AML-193 (cell line): ENCODE measurements at regions not wholly inside any gene's neighbourhood (a gene's known extent, or its start where the extent isn't known, plus 50 kb on each side); places are given as distances from the start of the nearest gene placed in this dataset.
"Not testable (repeated sequence)": the region's sequence is repeated elsewhere in the genome, so short reads cannot be mapped to it uniquely, and the experiment has no call there.

Source experiments
- DNase-seq, 2 experiments: peaks; one replicate each; lab custom pipeline; 2025; lab: John Stamatoyannopoulos, UW

DNA sequence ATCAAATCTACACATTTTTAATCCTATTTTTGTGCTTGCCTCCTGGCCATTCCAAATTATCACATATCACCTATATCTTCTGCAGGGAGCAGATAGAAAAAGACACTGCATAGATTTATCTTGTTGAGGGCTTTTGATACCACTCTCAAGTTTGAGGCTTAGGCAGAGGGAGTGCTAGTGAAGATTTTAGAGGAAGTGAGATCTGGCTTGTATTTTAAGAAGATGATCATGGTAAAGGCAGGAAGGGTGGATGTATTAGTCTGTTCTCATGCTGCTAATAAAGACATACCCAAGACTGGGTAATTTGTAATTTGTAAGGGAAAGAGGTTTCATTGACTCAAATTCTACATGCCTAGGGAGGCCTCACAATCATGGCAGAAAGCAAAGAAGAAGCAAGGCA, 220.9 kb upstream of the TUT7 start:
- no peak for DNase-seq

DNA sequence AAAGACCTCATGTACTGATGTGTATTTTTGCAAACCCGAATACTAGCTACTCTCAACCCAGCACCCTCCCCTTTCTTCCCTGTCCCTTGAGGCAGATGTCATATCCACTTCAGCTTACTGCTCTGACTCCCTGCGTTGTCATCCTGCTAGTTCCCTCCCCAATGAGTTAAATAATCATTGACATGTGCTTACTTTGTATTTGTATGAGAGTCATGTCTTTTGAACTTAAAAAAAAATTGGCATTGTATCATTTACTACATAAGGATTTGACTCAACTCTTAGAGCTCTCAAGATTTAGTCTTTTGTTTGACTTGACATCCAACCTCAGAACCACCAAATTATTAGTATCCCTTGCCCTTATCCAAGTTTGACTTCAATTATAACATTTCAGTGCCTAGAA, 219.7 kb upstream of the TUT7 start:
- no peak for DNase-seq

DNA sequence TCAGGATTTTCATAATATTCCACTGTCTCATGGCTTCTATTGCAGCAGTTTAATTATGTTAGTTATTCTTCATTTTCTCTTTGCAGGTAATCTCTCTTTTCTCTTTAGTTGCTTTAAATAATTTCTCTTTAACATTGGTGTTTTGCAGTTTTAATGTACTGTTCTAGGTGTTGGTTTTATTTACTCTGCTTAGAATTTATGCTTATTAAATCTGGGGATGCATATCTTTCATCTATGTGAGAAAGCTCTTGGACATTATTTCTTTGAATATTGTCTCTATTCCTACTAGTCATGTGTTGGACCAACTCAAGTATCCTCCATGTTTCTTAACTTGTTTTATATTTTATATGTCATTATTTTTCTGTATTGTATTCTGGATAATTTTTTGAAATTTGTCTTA, 218.7 kb upstream of the TUT7 start:
- DNase-seq = no peak

DNA sequence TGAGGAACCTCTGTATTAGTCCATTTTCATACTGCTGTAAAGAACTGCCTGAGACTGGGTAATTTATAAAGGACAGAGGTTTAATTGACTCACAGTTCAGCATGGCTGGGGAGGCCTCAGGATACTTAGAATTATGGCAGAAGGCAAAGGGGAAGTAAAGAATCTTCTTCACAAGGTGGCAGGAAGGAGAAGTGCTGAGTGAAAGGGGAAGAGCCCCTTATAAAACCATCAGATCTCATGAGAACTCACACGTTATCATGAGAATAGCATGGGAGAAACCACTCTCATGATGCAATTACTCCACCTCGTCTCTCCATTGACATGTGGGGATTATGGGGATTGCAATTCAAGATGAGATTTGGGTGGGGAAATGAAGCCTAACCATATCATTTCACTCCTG, 211.4 kb upstream of the TUT7 start:
- not testable (repeated sequence) for DNase-seq

DNA sequence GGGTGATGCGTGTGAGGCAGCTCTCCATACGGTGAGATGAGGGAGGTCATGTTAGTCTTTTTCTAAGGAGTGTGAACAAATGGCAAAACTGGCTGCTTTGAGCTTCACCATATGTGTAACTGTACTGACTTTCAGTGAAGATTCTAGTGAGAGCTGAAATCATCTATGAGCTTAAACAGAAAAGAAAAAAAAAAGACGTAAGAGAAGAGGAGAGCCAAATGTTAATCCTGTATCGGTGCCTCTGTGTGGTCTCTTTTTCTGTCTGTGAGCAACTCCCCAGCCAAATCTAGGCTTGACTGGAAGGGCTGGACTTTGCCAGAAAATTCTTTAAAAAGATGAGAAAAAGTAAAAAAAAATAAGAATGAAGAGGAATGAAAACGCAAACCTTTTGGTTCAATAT, 209.7 kb upstream of the TUT7 start:
- DNase-seq = no peak

DNA sequence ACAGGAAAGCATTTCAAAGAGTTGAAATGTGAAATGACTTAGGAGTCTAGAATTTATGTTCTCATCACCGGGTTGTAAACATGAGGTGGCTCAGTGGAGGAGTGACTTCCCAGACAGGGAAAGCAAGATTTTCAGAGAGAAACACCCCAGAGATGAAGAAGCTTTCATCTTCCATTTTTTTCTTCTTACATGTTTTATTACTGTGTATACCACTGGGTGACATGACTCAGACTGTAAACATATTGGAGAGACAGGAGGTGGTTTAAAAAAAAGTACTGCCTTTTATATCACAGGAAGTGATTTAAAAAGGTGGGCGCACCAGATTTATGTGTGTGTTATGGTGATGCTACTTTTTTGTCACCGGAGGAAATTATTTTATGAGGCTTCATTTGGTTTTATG, 209.1 kb upstream of the TUT7 start:
- DNase-seq = no peak

DNA sequence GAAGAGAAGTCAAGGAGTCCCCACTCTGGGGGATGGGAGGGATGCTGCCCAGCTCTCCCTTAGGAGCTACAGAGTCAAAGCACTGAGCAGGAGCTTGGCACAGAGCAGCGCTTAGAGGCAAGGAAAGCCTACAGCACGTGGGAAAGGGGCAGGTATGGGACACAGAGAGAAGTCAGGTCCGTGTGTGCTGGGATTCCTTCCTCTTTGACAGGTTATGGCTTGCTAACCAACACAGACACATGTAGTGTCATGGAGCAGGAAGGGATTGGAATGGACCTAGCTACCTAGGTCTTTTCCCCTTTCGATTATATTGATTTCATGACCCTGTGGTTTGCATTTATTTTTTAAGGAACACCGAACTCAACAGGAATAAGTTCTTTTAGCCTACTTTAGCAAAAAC, 208.5 kb upstream of the TUT7 start:
- DNase-seq = no peak

DNA sequence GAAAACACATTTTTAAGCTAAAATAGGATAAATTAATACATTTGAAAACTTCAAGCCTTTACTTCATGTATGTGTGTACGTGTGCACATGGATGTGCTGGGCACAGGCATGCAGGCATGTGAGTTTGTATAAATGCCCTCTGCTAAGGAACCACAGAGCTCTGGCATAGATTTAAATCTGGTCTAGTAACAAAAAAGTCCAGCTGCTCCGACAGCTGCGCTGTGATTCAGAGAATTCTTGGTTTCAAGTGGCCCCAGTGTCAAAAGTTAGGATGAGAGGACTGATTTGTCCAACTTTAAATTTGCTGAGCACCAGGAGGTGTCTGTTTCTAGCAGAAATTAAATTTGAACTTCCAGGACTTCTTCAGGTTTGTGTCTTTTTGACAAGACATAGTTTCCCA, 203.7 kb upstream of the TUT7 start:
- DNase-seq = no peak

DNA sequence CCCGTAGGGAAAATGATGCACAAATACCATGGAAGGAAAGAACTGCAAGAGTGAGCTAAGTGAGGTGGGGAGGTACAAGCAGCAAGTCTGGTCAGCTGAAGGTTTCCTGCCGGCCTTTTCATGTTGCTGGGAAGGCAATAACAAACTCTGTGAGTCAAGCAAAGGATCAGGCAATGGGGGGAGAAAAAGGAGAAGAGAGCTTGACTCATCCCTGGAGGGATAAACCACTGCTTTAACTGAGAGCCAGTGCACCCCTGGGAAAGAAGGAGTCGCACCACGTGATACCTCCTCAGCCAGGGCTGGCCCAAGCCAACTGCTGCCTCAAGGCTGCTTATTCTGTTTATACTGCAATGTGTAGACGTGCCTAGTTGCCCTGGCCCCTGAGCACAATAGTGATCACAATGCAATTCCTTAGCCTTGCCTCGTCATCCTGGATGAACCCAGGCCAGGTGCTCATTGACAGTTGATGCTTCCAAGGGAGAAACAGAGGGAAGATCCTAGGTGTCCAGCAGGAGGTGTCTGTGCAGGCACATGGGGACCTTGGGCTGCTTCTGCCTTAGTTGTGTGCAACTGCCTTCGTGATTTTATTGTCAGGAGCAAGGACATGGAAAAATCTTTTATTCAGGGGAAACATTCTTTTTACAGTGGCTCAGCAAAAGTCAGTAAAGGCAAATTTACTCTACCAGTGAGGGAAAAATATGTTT, 203.0 kb upstream of the TUT7 start:
- no peak for DNase-seq

DNA sequence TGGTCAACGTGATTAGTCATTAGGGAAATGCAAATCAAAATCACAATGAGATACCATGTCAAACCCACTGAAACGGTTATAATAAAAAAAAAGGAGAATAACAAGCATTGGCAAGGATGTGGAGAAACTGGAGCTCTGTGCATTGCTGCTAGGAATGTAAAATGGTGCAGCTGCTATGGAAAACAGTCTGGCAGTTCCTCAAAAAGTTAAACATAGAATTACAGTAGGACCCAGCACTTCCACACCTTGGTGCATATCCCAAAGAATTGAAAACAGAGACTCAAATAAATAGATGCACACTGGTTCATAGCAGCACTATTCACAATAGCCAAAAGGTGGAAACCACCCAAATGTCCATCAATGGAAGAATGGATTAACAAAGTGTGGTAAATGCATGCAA, 201.5 kb upstream of the TUT7 start:
- no peak for DNase-seq

DNA sequence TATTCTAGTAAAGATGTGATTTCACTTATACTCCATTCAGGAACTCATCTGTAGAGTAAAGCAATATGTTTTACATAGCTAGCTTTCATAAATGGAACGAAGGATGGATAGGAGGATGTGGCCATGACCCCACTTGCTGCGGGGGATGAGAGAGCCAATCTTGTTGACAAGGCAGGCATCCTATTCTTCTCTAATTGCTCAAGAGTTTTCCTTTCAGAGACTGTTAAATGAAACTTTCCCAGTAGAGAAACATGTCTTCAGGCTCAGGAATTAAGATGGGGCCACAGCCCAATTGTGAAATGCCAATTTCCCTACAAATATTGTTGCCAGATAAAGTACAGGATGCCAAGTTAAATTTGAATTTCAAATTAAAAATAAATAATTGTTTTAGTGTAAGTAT, 196.2 kb upstream of the TUT7 start:
- DNase-seq = no peak

DNA sequence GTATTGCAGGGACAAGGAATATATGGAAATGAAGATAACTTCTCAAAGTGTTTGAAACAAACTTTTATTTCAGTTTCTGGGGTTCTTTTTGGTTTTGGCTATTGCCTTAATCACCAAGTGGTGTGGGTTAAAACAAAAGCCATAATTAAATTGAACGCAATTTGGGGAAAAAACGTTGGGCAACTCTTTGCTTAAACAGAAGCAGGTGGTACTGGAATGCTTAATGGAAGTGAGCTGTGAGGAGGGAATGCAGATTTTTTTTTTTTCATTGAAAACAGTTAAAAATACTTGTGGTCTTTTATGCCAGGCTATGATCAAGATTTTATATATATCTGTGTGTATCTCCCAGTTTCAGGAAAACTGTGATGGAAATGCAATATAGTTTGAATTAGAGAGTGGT, 195.7 kb upstream of the TUT7 start:
- DNase-seq = no peak

DNA sequence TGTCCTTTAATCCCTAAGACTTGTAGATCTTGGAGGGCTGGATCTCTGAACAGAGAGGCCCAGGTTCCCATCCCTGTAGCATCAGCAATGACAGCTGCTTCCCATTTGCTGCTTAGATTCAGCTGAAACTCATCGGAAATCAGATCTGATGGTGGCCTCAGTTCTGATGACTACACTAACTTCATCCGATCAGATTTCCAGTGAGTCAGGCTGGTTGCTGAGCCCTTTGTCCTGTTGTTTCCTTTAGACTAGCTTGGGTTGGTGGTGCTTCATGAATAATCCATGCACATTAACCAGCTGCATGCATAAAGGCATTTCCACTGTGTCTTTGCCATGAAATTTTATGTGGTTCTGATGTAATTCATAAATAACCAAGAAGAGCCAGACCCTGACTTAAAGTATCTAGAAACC, 195.2 kb upstream of the TUT7 start:
- no peak for DNase-seq

DNA sequence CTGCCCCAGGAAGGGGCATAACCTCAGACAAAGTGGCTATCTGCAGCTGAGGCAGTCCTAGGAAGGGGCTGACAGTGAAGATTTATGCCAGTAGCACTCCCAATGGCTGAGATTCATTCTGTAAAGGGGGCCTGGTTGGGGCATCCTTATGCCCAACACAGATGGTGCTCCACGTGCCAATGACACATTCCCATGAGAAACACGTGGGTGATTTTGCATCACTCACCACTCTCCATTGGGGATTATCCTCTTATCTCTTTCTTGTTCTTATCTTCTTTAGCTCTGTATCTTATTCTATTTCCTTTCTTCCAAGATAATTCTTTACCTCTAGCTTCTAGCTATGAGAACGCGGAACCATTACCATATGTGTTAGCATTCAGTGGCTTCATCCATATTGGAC, 194.0 kb upstream of the TUT7 start:
- DNase-seq = no peak

DNA sequence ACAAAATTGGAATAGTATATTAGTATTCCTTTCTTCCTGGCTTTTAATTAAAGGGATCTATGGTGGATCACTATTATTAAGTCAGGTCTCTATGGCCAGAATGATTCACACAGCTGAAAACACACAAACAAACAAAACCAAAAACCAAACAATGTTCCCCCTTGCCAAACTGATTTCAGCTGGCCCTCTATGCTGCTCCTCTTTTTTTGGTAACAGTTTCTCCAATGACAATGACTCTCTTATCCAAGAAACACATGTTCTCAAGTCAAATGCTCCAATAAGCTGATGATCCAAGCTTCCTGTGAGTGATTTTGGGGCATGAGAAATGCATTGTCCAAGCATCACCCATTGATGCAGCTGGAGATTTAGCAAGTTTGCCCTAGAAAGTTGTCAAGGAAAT, 193.4 kb upstream of the TUT7 start:
- no peak for DNase-seq

DNA sequence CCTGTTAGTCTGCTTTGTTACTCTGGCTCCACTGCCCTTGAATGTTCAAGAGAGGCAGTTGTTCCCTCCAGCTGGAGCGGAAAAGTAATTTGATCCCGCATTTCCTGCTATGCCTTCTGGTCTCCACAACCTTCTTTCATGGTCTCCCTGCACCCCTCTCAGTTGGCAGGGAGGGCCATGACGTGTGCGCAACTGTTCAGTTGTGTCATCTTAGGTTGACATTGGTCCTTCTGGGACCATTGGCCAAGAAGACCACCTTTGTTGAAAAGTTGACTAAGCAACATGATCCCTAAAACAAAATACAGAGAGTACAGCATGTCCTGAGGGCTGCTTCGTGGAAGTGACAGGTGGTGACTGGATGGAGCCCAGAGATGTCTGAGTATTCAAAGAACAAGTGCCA, 192.5 kb upstream of the TUT7 start:
- no peak for DNase-seq

DNA sequence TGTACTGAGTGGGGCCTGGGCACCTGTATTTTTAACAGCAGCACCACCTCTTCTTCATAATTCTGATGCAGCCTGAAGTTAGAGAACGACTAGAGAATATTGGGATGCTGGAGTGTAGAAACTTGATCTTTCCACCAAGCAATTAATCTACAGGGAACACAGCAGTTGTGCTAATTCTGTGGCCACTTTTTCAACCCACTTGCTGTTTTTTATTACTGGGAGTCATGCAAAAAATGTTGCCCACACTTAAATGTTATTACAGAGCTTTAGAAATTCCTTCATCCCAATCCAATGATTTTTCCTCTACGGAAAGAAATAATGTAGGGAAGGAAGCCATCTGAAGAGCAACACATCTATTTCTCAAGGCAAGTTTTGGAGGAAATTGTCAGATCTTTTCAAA, 190.9 kb upstream of the TUT7 start:
- DNase-seq = no peak

DNA sequence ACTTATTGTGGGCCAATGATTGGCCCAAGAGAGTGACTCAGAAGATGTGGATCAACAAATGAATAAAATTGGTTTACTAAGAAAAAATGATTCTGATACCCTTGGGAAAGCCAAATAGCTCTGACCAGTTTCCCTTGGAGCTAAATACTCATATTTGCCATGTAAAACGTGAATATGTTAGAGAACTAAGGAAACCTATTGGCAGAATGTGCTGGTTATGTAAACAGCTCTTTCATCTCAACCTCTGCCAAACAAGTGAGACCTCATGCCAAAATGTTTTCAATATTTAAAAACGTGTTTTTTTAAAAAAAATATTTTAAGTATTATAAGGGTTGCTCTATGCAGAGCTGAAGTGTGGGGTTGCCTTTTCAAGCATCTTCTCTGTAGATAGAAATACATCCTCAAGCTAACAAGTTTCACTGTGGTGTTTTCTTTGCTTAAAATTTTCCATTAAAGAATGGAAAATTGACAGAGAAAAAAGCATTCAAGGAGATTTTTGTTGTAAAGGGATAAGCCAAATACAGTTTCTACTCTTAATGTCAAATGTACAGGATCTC, 186.9 kb upstream of the TUT7 start:
- DNase-seq = no peak

DNA sequence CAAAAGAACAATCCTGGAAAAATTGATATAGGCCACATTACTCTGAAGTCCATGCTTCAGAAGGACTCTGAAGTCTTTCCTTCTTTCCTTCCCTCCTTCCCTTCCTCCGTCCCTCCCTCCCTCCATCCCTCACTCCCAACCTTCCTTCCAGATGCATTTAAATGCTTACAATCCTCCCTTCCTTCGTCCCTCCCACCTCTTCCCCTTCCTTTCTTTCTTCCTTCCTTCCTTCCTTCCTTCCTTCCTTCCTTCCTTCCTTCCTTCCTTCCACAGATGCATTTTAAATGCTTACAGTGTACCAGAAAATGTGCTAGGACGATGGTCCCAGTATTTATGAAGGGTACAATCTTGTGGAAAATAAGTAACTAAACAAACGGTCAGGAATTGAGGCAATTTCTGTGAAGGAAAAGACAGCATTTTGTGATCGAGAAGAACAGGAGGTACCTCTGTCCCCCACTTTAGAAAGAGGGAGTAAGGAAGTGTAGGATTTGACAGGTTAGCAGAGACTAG, 181.3 kb upstream of the TUT7 start:
- no peak for DNase-seq

DNA sequence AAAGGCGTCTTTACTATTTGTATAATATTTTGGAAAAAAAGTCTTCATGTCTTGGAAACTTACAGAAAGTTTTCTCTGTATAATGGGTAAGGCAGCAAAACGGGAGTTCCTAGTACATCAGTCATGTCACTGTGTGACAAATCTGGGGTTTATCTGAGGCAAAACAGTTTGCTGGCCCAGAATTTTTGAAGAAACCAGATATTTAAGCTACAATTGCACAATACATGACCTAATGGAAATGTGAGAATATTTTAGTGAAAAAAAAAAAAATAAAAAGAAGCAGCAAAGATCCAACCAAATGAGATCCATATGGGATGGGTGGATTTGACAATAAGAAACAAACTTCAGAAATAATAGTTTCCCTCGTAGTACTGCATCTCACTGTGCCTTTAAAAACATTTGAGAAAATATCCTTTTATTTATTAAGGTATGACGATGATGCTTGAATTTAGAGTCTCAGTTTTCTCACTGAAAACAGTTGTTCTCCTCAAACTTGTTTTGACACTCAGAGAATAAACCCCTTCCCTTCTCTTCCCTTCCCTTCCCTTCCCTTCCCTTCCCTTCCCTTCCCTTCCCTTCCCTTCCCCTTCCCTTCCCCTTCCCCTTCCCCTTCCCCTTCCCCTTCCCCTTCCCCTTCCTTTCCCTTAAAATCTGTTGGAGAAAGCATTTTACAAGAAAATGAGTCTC, 180.5 kb upstream of the TUT7 start:
- DNase-seq = no peak

DNA sequence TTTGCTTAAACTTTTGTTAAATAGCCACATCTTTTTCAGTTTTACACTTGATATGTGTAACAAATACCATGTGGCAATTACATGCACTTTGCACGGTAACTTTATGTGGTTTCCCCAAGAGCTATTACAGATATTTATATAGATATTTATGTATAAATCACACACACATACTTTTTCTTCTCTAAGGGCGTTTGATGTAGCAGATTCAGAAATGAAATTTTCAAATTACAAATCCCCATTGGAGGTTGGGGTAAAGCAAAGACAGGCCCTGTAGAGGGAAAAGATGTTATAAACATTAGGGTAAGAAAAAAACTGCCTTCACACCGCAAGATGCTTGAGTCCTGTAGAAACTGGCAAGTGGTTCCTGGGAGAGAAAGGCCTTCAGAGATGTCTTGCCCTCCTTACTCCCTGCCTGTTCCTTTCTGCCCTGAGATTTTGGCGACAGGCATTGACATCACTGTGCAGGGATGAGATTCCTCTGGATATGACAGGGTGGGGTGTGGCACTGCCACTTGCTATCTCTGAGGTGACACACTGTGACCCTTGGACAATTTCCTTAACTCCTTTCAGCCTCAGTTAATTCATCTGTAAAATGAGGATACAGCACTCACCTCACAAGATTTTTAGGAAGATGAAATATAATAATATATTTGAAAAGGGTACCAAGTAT, 177.9 kb upstream of the TUT7 start:
- DNase-seq = no peak

DNA sequence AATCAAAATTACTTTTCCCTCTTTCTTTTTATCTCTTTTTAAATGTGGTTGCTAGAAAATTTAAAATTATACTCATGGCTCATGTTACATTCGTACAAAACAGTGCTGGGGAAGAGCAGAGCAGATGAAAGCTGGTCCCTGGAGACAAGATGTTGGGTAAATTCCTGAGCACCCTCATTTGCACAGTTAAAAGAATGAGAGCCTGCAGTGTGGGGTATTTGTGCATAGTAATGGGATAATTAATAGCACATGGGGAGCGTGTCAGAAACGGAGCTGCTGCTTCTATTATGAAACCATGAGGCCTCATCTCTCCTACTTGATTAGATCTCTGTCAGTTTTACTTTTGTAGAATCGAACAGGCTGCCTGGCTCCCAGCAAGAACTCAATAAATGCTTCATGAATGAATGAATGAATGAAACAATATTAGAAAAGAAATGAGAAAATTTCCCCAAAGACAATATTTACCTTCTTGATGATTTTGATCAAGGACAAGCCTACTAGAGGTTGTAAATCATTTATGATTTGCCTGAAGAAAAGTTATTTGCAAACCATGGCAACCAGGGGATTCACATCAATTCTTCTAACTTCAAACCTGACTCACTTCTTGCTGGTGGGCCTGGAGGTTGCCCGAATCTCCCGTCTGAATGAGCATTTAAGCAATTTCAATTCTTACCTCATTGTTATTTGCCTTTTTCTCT, 177.2 kb upstream of the TUT7 start:
- no peak for DNase-seq
